Left lung (tissue), 4 donors: ENCODE measurements at regions not wholly inside any gene's neighbourhood (a gene's known extent, or its start where the extent isn't known, plus 50 kb on each side); places are given as distances from the start of the nearest gene placed in this dataset.
A peak's percentile ranks its signal among the peaks of the same experiment; 100 is the strongest.

Experiments
- ATAC-seq: fragments of 200-7000 bp; cut with Tn5 transposase; one replicate; pipeline ENCODE4 v1.9.1; 2020; ENCODE audit warnings: moderate library complexity
- DNase-seq, 4 donors: peaks; one replicate each; pipeline ENCODE4 v3.0.0-alpha.2; 2013 to 2020
- H3K27ac ChIP-seq, 2 donors: fragments of 200-600 bp; sonication (generic) in 1 of 2; one replicate each; pipeline versions ENCODE4 v1.5.0 to v1.8.0; 2020 to 2021
- H3K27me3 ChIP-seq, 2 donors: fragments of 200-600 bp; sonication (generic) in 1 of 2; one replicate each; pipeline versions ENCODE4 v1.5.0 to v1.8.0; 2020 to 2021
- H3K36me3 ChIP-seq, 2 donors: fragments of 200-600 bp; sonication (generic) in 1 of 2; one replicate each; pipeline versions ENCODE4 v1.5.0 to v1.8.0; 2020 to 2021
- H3K4me1 ChIP-seq, 2 donors: fragments of 200-600 bp; one replicate each; pipeline ENCODE4 v1.8.0; 2021
- H3K4me3 ChIP-seq, 2 donors: fragments of 200-600 bp; sonication (generic) in 1 of 2; one replicate each; pipeline versions ENCODE4 v1.5.0 to v1.8.0; 2020 to 2021; ENCODE audit warnings: mild to moderate bottlenecking in 1 of 2
- H3K9me3 ChIP-seq, 2 donors: fragments of 200-600 bp; sonication (generic) in 1 of 2; one replicate each; pipeline versions ENCODE4 v1.5.0 to v1.8.0; 2020 to 2021
- CTCF ChIP-seq, 2 donors: fragments of 200-600 bp; sonication (generic) in 1 of 2; IDR thresholded peaks; one replicate each; pipeline versions ENCODE4 v1.5.0 to v1.8.0; 2021; ENCODE audit warnings: antibody characterized with exemption in 2 of 2
- intact Hi-C, 2 donors: fragments of 100-400 bp; cut with DNase I; formaldehyde crosslinking; loops; one replicate each; pipeline versions ENCODE4 v1.11.2 to v1.14.2; 2022
- donor health status: DM: no; HTN: yes; CAD: no.
- donor health status: DM: no; HTN: no; CAD: no.

GRCh38 chr18:1653873-1654272 lies 749.2 kb downstream of the ADCYAP1 start:
- intact Hi-C loops: no loop called here
- peaks cover 2 to 3% of the 10 kb centered on the region in 2 donors for H3K4me1 ChIP-seq
- H3K36me3 ChIP-seq: no peaks in the 10 kb centered on the region
- no peak for TF ChIP-seq CTCF (IDR thresholded peaks at IDR 0.05)
- DNase-seq: peak in 1 of 4 donors; percentile 17
- ATAC-seq: peak; percentile 64
- H3K4me3 ChIP-seq: no peak overlapping the region
- H3K9me3 ChIP-seq: no peaks in the 10 kb centered on the region
- no peaks in the 10 kb centered on the region for H3K27me3 ChIP-seq
- H3K27ac ChIP-seq: no peak overlapping the region

- H3K4me1 ChIP-seq: peaks cover 0 to 7% of the 10 kb centered on the region in 2 donors
- TF ChIP-seq CTCF (IDR thresholded peaks at IDR 0.05): no peak
- H3K27ac ChIP-seq: no peak overlapping the region
- intact Hi-C loops: no loop called here
- ATAC-seq (peak; percentile 46), DNase-seq (peak in 1 of 4 donors; percentile 50)
- no peaks in the 10 kb centered on the region for H3K9me3 ChIP-seq
- no peaks in the 10 kb centered on the region for H3K36me3 ChIP-seq
- H3K4me3 ChIP-seq: no peak overlapping the region
- no peaks in the 10 kb centered on the region for H3K27me3 ChIP-seq
These were observed 753.2 kb downstream of the ADCYAP1 start for GRCh38 chr18:1657876-1658275.

GRCh38 chr18:1658908-1659566 lies 754.4 kb downstream of the ADCYAP1 start:
- Histone ChIP-seq H3K4me1 (peaks cover 0 to 7% of the 10 kb centered on the region in 2 donors), H3K27me3 (no peaks in the 10 kb centered on the region), H3K4me3 (no peak overlapping the region), H3K36me3 (no peaks in the 10 kb centered on the region), H3K9me3 (no peaks in the 10 kb centered on the region), H3K27ac (peak overlapping the region in 1 of 2 donors; percentile 28)
- TF ChIP-seq CTCF (IDR thresholded peaks at IDR 0.05): no peak
- peak; percentile 81 for ATAC-seq
- peak in 2 of 4 donors; percentile 44 to 51 for DNase-seq
- intact Hi-C loops: no loop called here

GRCh38 chr18:1663879-1664705 lies 759.4 kb downstream of the ADCYAP1 start:
- intact Hi-C loops: no loop called here
- ATAC-seq: peak; percentile 82

More at GRCh38 chr18:1663879-1664705, 759.4 kb downstream of the ADCYAP1 start:
- Histone ChIP-seq H3K9me3 (no peaks in the 10 kb centered on the region), H3K27me3 (no peaks in the 10 kb centered on the region), H3K27ac (no peak overlapping the region), H3K36me3 (no peaks in the 10 kb centered on the region), H3K4me1 (peaks cover 0 to 5% of the 10 kb centered on the region in 2 donors), H3K4me3 (no peak overlapping the region)
- peak; percentile 66 to 71 for TF ChIP-seq CTCF (IDR thresholded peaks at IDR 0.05)
- DNase-seq: peak in 3 of 4 donors; percentile 27 to 81 (median 66)
